ENCODE measurements at regions not wholly inside any gene's neighbourhood (a gene's known extent, or its start where the extent isn't known, plus 50 kb on each side); places are given as distances from the start of the nearest gene placed in this dataset.
"Not testable (repeated sequence)": the region's sequence is repeated elsewhere in the genome, so short reads cannot be mapped to it uniquely, and the experiment has no call there.

DNA sequence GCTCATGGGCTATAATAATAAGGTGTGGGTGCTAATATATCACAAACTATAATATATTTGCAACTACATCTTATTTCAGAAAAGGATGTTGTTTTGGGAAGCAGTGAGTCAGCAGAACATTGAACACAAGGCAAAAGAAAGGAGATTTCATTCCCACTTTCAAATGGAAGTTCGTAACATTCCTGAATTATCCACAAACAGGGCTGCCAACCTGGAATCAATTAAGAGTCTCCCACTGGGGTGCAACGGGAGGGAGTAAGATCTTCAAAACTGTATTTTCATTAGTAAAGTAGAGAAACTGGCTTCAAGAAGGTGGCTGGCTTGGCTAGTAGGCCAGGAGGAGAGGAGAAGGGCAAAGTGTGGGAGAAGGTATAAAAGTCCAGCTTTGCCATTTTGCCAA, 479.6 kb downstream of the CNTN3 start:
- TF ChIP-seq POLR2A (IDR thresholded peaks at IDR 0.05), result no peak
- TF ChIP-seq, protein P1, sequence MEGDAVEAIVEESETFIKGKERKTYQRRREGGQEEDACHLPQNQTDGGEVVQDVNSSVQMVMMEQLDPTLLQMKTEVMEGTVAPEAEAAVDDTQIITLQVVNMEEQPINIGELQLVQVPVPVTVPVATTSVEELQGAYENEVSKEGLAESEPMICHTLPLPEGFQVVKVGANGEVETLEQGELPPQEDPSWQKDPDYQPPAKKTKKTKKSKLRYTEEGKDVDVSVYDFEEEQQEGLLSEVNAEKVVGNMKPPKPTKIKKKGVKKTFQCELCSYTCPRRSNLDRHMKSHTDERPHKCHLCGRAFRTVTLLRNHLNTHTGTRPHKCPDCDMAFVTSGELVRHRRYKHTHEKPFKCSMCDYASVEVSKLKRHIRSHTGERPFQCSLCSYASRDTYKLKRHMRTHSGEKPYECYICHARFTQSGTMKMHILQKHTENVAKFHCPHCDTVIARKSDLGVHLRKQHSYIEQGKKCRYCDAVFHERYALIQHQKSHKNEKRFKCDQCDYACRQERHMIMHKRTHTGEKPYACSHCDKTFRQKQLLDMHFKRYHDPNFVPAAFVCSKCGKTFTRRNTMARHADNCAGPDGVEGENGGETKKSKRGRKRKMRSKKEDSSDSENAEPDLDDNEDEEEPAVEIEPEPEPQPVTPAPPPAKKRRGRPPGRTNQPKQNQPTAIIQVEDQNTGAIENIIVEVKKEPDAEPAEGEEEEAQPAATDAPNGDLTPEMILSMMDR (IDR thresholded peaks at IDR 0.05), result no peak
- DNase-seq, result no peak
- H3K9me3 ChIP-seq, result no peaks in the 10 kb centered on the region
- intact Hi-C loops (cut with DNase I), result no loop called here
- WGBS, 2 donors, result 66 to 75% methylated on average over 2 of the region's 2 CpGs
- no peak overlapping the region for H3K4me3 ChIP-seq
- H3K4me1 ChIP-seq, result no peaks in the 10 kb centered on the region
- no peaks in the 10 kb centered on the region for H3K36me3 ChIP-seq
- no peak overlapping the region for H3K27ac ChIP-seq
- no peaks in the 10 kb centered on the region for H3K27me3 ChIP-seq

- H3K27ac ChIP-seq; intact Hi-C loops (cut with DNase I); H3K9me3 ChIP-seq; H3K4me3 ChIP-seq; H3K4me1 ChIP-seq; H3K36me3 ChIP-seq; H3K27me3 ChIP-seq; DNase-seq: not testable (repeated sequence)
- 32 to 57% methylated on average over 2 of the region's 6 CpGs for WGBS, 2 donors
Measured at GRCh38 chr3:74131546-74132328, 482.7 kb downstream of the CNTN3 start.

DNA sequence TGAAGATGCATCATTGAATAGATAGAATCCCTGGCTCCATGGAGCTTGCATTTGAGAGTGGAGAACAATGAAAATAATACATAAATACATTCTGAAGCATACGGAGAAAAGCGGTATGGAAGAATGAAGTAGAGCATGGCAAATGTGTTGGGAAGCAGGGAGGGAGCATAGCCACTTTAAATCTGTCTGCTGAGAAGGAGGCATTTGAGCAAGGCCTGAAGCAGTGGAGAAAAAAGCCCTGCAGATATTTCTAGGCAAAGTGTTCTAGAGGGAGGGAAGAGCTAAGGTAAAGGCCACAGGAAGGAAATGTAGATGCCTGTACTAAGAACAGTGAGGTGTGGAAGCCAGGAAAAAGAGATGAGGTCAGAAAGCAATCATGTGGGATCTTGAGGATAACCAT, 484.8 kb downstream of the CNTN3 start:
- Histone ChIP-seq H3K4me1 (no peaks in the 10 kb centered on the region), H3K36me3 (no peaks in the 10 kb centered on the region), H3K4me3 (no peak overlapping the region), H3K27me3 (no peaks in the 10 kb centered on the region), H3K9me3 (peaks cover 0 to 3% (median 0%) of the 10 kb centered on the region in 3 donors), H3K27ac (no peak overlapping the region)
- TF ChIP-seq, protein P1 (IDR thresholded peaks at IDR 0.05), result no peak
- TF ChIP-seq POLR2A (IDR thresholded peaks at IDR 0.05), result no peak
- intact Hi-C loops (cut with DNase I), result no loop called here
- WGBS, 2 donors, result 91% methylated on average over 2 of the region's 2 CpGs
- no peak for DNase-seq

GRCh38 chr3:74129056-74129455, 485.4 kb downstream of the CNTN3 start:
- H3K36me3 ChIP-seq, result no peaks in the 10 kb centered on the region
- H3K4me3 ChIP-seq, result no peak overlapping the region
- 80 to 96% methylated on average over 1 of the region's 1 CpG for WGBS, 2 donors
- H3K9me3 ChIP-seq, result peaks cover 0 to 3% (median 0%) of the 10 kb centered on the region in 3 donors
- H3K27me3 ChIP-seq, result no peaks in the 10 kb centered on the region
- intact Hi-C loops (cut with DNase I), result no loop called here
- no peaks in the 10 kb centered on the region for H3K4me1 ChIP-seq
- no peak for DNase-seq
- TF ChIP-seq POLR2A (IDR thresholded peaks at IDR 0.05), result no peak
- TF ChIP-seq, protein P1 (IDR thresholded peaks at IDR 0.05), result no peak
- H3K27ac ChIP-seq, result no peak overlapping the region

GRCh38 chr3:74127256-74127655, 487.2 kb downstream of the CNTN3 start:
- Histone ChIP-seq H3K27ac (no peak overlapping the region), H3K4me3 (no peak overlapping the region), H3K27me3 (no peaks in the 10 kb centered on the region), H3K9me3 (peaks cover 0 to 3% (median 0%) of the 10 kb centered on the region in 3 donors), H3K36me3 (no peaks in the 10 kb centered on the region), H3K4me1 (no peaks in the 10 kb centered on the region)
- DNase-seq, result no peak
- no peak for TF ChIP-seq POLR2A (IDR thresholded peaks at IDR 0.05)
- TF ChIP-seq, protein P1 (IDR thresholded peaks at IDR 0.05), result no peak
- 93 to 94% methylated on average over 1 of the region's 1 CpG for WGBS, 2 donors
- intact Hi-C loops (cut with DNase I), result no loop called here

Measured in esophagus squamous epithelium (tissue), 5 donors.